ENCODE measurements at regions not wholly inside any gene's neighbourhood (a gene's known extent, or its start where the extent isn't known, plus 50 kb on each side); places are given as distances from the start of the nearest gene placed in this dataset.

DNA sequence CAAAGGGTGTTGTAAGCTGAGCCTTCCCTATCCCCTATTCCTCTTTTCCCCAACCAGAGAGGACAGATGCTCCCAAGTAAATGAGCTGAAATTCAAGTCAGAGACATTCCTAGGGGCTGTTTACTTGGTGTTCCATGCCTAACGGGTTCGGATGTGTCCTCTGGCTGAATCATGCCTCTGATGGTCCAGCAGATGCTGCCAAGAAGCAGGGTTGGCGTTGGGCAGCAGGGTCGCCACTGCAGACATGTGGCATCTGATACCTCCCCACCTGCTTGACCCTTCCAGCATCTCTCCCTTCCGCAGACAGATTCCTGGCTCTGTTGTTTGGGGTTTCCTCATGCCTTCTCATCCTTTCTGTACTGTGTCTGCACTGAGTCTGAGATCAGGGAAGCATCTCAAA lies 108.3 kb downstream of the HNRNPLL start:
- no peak overlapping the region for H2AFZ ChIP-seq
- 69% methylated on average over 5 of the region's 5 CpGs for WGBS (ENCODE audit: low lambda C conversion rate, missing lambda C conversion rate)
- H3K9me2 ChIP-seq (replicated peaks; ENCODE audit: insufficient read depth) = no peaks in the 10 kb centered on the region
- no peaks in the 10 kb centered on the region for H4K20me1 ChIP-seq (ENCODE audit: insufficient read depth, poor library complexity, severe bottlenecking)
- DNase-seq (ENCODE audit: low spot score) = no peak
- H3K4me2 ChIP-seq = no peak overlapping the region
- no peak for TF ChIP-seq EZH2phosphoT487 (IDR thresholded peaks at IDR 0.05; ENCODE audit: low read depth, severe bottlenecking, unreplicated experiment)
- TF ChIP-seq, protein P1, sequence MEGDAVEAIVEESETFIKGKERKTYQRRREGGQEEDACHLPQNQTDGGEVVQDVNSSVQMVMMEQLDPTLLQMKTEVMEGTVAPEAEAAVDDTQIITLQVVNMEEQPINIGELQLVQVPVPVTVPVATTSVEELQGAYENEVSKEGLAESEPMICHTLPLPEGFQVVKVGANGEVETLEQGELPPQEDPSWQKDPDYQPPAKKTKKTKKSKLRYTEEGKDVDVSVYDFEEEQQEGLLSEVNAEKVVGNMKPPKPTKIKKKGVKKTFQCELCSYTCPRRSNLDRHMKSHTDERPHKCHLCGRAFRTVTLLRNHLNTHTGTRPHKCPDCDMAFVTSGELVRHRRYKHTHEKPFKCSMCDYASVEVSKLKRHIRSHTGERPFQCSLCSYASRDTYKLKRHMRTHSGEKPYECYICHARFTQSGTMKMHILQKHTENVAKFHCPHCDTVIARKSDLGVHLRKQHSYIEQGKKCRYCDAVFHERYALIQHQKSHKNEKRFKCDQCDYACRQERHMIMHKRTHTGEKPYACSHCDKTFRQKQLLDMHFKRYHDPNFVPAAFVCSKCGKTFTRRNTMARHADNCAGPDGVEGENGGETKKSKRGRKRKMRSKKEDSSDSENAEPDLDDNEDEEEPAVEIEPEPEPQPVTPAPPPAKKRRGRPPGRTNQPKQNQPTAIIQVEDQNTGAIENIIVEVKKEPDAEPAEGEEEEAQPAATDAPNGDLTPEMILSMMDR (IDR thresholded peaks at IDR 0.05; ENCODE audit: poor library complexity) = no peak
- no peak for TF ChIP-seq EZH2 (IDR thresholded peaks at IDR 0.05; ENCODE audit: borderline replicate concordance)
- H3K79me2 ChIP-seq = no peaks in the 10 kb centered on the region
- H3K9me3 ChIP-seq (ENCODE audit: low read depth) = no peaks in the 10 kb centered on the region
- H3K27ac ChIP-seq = no peak overlapping the region
- H3K4me3 ChIP-seq = no peak overlapping the region
- no peaks in the 10 kb centered on the region for H3K36me3 ChIP-seq (replicated peaks; ENCODE audit: insufficient read depth, low read depth)
- H3K4me1 ChIP-seq (ENCODE audit: insufficient read depth) = peaks cover 6% of the 10 kb centered on the region
- H3K27me3 ChIP-seq = no peaks in the 10 kb centered on the region

DNA sequence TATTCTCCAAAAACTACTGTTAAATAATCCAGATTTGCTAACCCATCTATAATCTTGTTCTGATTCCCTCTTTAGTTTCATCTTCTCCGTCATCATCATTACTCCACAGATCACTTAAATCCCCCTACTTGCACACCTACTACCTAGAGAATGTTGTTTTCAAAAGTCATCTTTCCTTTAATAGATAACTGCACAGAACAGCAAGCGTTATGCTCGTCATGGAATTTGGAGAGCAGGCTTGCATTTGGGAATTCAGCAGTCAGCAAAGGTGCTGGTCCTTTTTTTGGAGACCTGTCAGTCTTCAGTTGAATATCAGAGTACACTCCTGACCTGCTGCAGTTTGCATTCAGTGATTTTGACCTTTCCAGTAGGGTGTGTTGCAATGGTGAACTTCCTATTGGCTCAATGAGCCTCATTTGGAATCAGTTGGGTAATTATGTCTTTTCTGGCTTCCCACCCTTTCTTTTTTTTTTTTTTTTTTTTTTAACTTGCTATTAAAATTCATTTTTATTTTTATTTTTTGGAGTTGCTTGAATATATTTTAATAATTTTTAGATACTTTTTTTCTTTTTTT lies 110.6 kb downstream of the HNRNPLL start:
- Histone ChIP-seq H3K27me3 (no peaks in the 10 kb centered on the region), H3K79me2 (no peaks in the 10 kb centered on the region), H3K4me2 (no peak overlapping the region), H3K4me1 (ENCODE audit: insufficient read depth) (peaks cover 5% of the 10 kb centered on the region), H3K9me2 (replicated peaks; ENCODE audit: insufficient read depth) (no peaks in the 10 kb centered on the region), H3K36me3 (replicated peaks; ENCODE audit: insufficient read depth, low read depth) (no peaks in the 10 kb centered on the region), H2AFZ (no peak overlapping the region), H3K4me3 (no peak overlapping the region), H4K20me1 (ENCODE audit: insufficient read depth, poor library complexity, severe bottlenecking) (no peaks in the 10 kb centered on the region), H3K27ac (no peak overlapping the region), H3K9me3 (ENCODE audit: low read depth) (no peaks in the 10 kb centered on the region)
- DNase-seq (ENCODE audit: low spot score) = no peak
- WGBS (ENCODE audit: low lambda C conversion rate, missing lambda C conversion rate) = 95% methylated on average over 3 of the region's 3 CpGs
- TF ChIP-seq EZH2phosphoT487 (IDR thresholded peaks at IDR 0.05; ENCODE audit: low read depth, severe bottlenecking, unreplicated experiment) (no peak), EZH2 (IDR thresholded peaks at IDR 0.05; ENCODE audit: borderline replicate concordance) (no peak)
- TF ChIP-seq, protein P1 (IDR thresholded peaks at IDR 0.05; ENCODE audit: poor library complexity) = no peak

GRCh38 chr2:38491436-38491835 lies 111.3 kb downstream of the HNRNPLL start:
- Histone ChIP-seq H3K9me2 (replicated peaks; ENCODE audit: insufficient read depth) (no peaks in the 10 kb centered on the region), H3K9me3 (ENCODE audit: low read depth) (no peaks in the 10 kb centered on the region), H3K27me3 (no peaks in the 10 kb centered on the region), H2AFZ (no peak overlapping the region), H3K4me2 (no peak overlapping the region), H3K79me2 (no peaks in the 10 kb centered on the region), H3K4me3 (no peak overlapping the region), H3K4me1 (ENCODE audit: insufficient read depth) (no peaks in the 10 kb centered on the region), H4K20me1 (ENCODE audit: insufficient read depth, poor library complexity, severe bottlenecking) (no peaks in the 10 kb centered on the region), H3K27ac (no peak overlapping the region), H3K36me3 (replicated peaks; ENCODE audit: insufficient read depth, low read depth) (no peaks in the 10 kb centered on the region)
- TF ChIP-seq EZH2phosphoT487 (IDR thresholded peaks at IDR 0.05; ENCODE audit: low read depth, severe bottlenecking, unreplicated experiment) (no peak), EZH2 (IDR thresholded peaks at IDR 0.05; ENCODE audit: borderline replicate concordance) (no peak)
- TF ChIP-seq, protein P1 (IDR thresholded peaks at IDR 0.05; ENCODE audit: poor library complexity) = no peak
- 94% methylated on average over 5 of the region's 5 CpGs for WGBS (ENCODE audit: low lambda C conversion rate, missing lambda C conversion rate)
- DNase-seq (ENCODE audit: low spot score) = no peak

GRCh38 chr2:38489846-38490245 lies 112.8 kb upstream of the ATL2 start:
- no peak for TF ChIP-seq EZH2phosphoT487 (IDR thresholded peaks at IDR 0.05; ENCODE audit: low read depth, severe bottlenecking, unreplicated experiment)
- TF ChIP-seq, protein P1 (IDR thresholded peaks at IDR 0.05; ENCODE audit: poor library complexity) = no peak
- no peak for TF ChIP-seq EZH2 (IDR thresholded peaks at IDR 0.05; ENCODE audit: borderline replicate concordance)
- no peak for DNase-seq (ENCODE audit: low spot score)
- no peaks in the 10 kb centered on the region for H3K9me3 ChIP-seq (ENCODE audit: low read depth)
- no peaks in the 10 kb centered on the region for H3K79me2 ChIP-seq
- H3K9me2 ChIP-seq (replicated peaks; ENCODE audit: insufficient read depth) = no peaks in the 10 kb centered on the region
- H3K4me3 ChIP-seq = no peak overlapping the region
- no peaks in the 10 kb centered on the region for H3K4me1 ChIP-seq (ENCODE audit: insufficient read depth)
- H3K27me3 ChIP-seq = no peaks in the 10 kb centered on the region
- H3K4me2 ChIP-seq = no peak overlapping the region
- H4K20me1 ChIP-seq (ENCODE audit: insufficient read depth, poor library complexity, severe bottlenecking) = no peaks in the 10 kb centered on the region
- no peak overlapping the region for H3K27ac ChIP-seq
- no peaks in the 10 kb centered on the region for H3K36me3 ChIP-seq (replicated peaks; ENCODE audit: insufficient read depth, low read depth)
- H2AFZ ChIP-seq = no peak overlapping the region

Data from hepatocyte (in vitro differentiated cells).